DND-41 (cell line): ENCODE measurements at regions not wholly inside any gene's neighbourhood (a gene's known extent, or its start where the extent isn't known, plus 50 kb on each side); places are given as distances from the start of the nearest gene placed in this dataset.

Experiments
- ATAC-seq: fragments of 200-7000 bp; cut with Tn5 transposase; 3 replicates; pipeline ENCODE4 v1.9.1; 2021; ENCODE audit warnings: low read depth; ENCODE audit not compliant: insufficient read depth
- DNase-seq: peaks from one replicate; pipeline ENCODE4 v3.0.0-alpha.2; 2020
- H2AFZ ChIP-seq: 2 replicates; pipeline ENCODE4 v1.6.0; 2012; ENCODE audit warnings: low read depth, low read length
- H3K27ac ChIP-seq: 2 replicates; pipeline ENCODE4 v1.5.1; 2012; ENCODE audit warnings: low read length, inconsistent platforms
- H3K27me3 ChIP-seq: fragments of 200-600 bp; sonication (generic); 2 replicates; pipeline ENCODE4 v1.6.0; 2012; ENCODE audit warnings: low read length, mild to moderate bottlenecking, inconsistent platforms; ENCODE audit not compliant: insufficient read depth, poor library complexity
- H3K36me3 ChIP-seq: 2 replicates; pipeline ENCODE4 v1.5.1; 2012; ENCODE audit warnings: low read length, inconsistent platforms; ENCODE audit not compliant: insufficient read depth
- H3K4me1 ChIP-seq: 2 replicates; pipeline ENCODE4 v1.5.1; 2012; ENCODE audit warnings: mild to moderate bottlenecking, low read length; ENCODE audit not compliant: insufficient read depth
- H3K4me2 ChIP-seq: 2 replicates; pipeline ENCODE4 v1.6.0; 2012; ENCODE audit warnings: mild to moderate bottlenecking, moderate library complexity, low read length, inconsistent platforms; ENCODE audit not compliant: insufficient read depth
- H3K4me3 ChIP-seq, 2 experiments: fragments of 200-600 bp in 1 of 2; shearing (Covaris generic) in 1 of 2; 2 replicates each; pipeline ENCODE4 v1.5.1; 2012 to 2016; ENCODE audit warnings: inconsistent platforms in 2 of 2, low read length in 2 of 2, mild to moderate bottlenecking in 2 of 2, low read depth in 1 of 2, moderate library complexity in 1 of 2
- H3K79me2 ChIP-seq: 2 replicates; pipeline ENCODE4 v1.6.0; 2012; ENCODE audit warnings: low read length, inconsistent platforms; ENCODE audit not compliant: insufficient read depth
- H3K9ac ChIP-seq: 2 replicates; pipeline ENCODE4 v1.6.0; 2012; ENCODE audit warnings: low read depth, mild to moderate bottlenecking, inconsistent platforms, low read length, moderate library complexity
- H3K9me3 ChIP-seq: 2 replicates; pipeline ENCODE4 v1.5.1; 2012; ENCODE audit warnings: low read length, moderate library complexity, mild to moderate bottlenecking, inconsistent platforms; ENCODE audit not compliant: insufficient read depth, severe bottlenecking
- H4K20me1 ChIP-seq: 2 replicates; pipeline ENCODE4 v1.6.0; 2012; ENCODE audit warnings: low read length; ENCODE audit not compliant: insufficient read depth
- CTCF ChIP-seq: IDR thresholded peaks from 2 replicates; pipeline ENCODE4 v1.5.1; 2012; ENCODE audit warnings: borderline replicate concordance, low read length, moderate library complexity, mild to moderate bottlenecking; ENCODE audit not compliant: poor library complexity, severe bottlenecking; ENCODE audit errors: extremely low read depth
- EZH2 ChIP-seq: IDR thresholded peaks from 3 replicates; pipeline ENCODE4 v1.6.1; 2012; ENCODE audit warnings: borderline replicate concordance, low read depth, mild to moderate bottlenecking, moderate library complexity, low read length, inconsistent platforms; ENCODE audit not compliant: severe bottlenecking

- Histone ChIP-seq H3K27ac (no peak overlapping the region), H4K20me1 (no peaks in the 10 kb centered on the region), H3K9ac (no peak overlapping the region), H3K4me2 (no peak overlapping the region), H3K79me2 (no peaks in the 10 kb centered on the region), H3K27me3 (no peaks in the 10 kb centered on the region), H2AFZ (no peak overlapping the region), H3K9me3 (peaks cover 4% of the 10 kb centered on the region), H3K4me3 (no peak overlapping the region), H3K36me3 (no peaks in the 10 kb centered on the region), H3K4me1 (no peaks in the 10 kb centered on the region)
- TF ChIP-seq CTCF (no peak), EZH2 (no peak)
- DNase-seq (no peak), ATAC-seq (no peak)
Observed at GRCh38 chr20:39886650-39887190, 802.3 kb downstream of the MAFB start.

- Histone ChIP-seq H3K9me3 (peaks cover 4% of the 10 kb centered on the region), H4K20me1 (no peaks in the 10 kb centered on the region), H3K79me2 (no peaks in the 10 kb centered on the region), H3K9ac (no peak overlapping the region), H3K4me1 (no peaks in the 10 kb centered on the region), H3K36me3 (no peaks in the 10 kb centered on the region), H3K27me3 (no peaks in the 10 kb centered on the region), H3K27ac (no peak overlapping the region), H3K4me3 (no peak overlapping the region), H2AFZ (no peak overlapping the region), H3K4me2 (no peak overlapping the region)
- DNase-seq (peak; percentile 54), ATAC-seq (peak; percentile 55; the same call in 2 of the 3 replicates)
- TF ChIP-seq EZH2 (no peak), CTCF (peak; percentile 78)
Observed at GRCh38 chr20:39885975-39886649, 802.9 kb downstream of the MAFB start.

- no peak overlapping the region for H3K9ac ChIP-seq
- no peaks in the 10 kb centered on the region for H4K20me1 ChIP-seq
- H3K9me3 ChIP-seq, result peaks cover 4% of the 10 kb centered on the region
- H3K27me3 ChIP-seq, result no peaks in the 10 kb centered on the region
- no peaks in the 10 kb centered on the region for H3K4me1 ChIP-seq
- no peaks in the 10 kb centered on the region for H3K79me2 ChIP-seq
- H3K27ac ChIP-seq, result no peak overlapping the region
- no peak overlapping the region for H3K4me3 ChIP-seq
- no peak for TF ChIP-seq CTCF
- no peak for TF ChIP-seq EZH2
- ATAC-seq (no peak), DNase-seq (no peak)
- no peak overlapping the region for H3K4me2 ChIP-seq
- no peak overlapping the region for H2AFZ ChIP-seq
- no peaks in the 10 kb centered on the region for H3K36me3 ChIP-seq
Observed at GRCh38 chr20:39882806-39883205, 806.2 kb downstream of the MAFB start.
